Occipital lobe (tissue), 1 donor: ENCODE measurements at regions not wholly inside any gene's neighbourhood (a gene's known extent, or its start where the extent isn't known, plus 50 kb on each side); places are given as distances from the start of the nearest gene placed in this dataset.
A peak's percentile ranks its signal among the peaks of the same experiment; 100 is the strongest.

Experiments used
- DNase-seq: peaks from one replicate; lab custom pipeline; 2025; lab: John Stamatoyannopoulos, UW

DNA sequence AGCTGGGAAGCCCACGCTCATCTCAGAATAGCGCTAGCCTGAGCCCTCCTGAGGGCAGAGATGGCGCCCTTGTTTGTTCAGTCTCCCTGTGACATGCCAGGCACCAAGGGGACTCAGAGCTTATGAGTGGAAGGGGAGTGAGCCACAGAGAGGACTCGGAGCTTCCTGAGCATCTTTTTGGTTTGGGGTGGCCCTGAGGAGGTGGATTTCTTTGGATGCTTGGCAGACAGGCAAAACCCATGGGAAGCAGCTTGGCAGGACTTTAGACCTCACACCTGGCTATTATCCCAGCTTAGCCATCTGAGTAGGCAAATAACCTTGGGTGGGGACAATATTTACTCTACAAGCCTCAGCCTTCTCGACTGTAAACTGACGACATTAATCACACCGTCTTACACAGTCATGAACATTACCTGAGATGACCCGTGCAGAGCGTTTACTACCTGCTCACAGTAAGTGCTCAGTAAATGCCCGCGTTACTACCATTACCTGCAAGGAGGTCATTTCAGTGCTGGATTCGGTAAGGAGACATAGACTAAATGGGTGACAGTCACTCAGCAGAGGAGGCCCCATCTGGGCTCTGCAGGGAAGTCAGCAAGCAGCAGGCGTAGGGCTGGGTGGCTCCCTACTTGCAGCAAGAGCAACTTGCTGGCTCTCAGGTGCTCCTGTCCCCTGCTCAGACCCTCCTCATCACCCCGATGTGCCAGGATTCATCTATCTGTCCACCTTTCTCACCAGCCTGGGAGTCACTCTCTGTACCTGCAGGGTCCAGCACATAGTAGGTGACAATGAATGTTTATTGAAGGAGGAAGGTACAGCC is 54.9 kb downstream of the KLHDC7A start:
- no peak for DNase-seq

- DNase-seq = no peak
Observed at GRCh38 chr1:18536356-18536755, 55.6 kb downstream of the KLHDC7A start.

DNA sequence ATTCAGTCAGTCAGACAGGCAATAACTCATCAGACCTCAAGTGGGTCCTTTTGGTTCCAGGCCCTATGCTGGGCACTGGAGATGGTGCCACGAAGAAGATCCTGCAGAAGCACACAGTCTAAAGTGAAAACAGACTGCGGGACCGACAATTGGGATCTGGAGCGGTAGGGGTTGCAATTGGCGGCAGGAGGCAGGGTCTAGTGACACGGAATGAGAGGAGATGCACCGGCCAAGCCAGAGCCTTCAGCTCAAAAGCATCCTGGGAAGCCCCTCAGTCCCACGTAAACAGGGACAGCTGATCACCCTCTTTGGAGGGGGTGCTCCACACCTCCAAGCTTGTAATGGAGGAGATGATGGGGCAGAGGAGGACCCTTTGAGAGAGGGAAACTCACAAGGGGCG is 56.2 kb downstream of the KLHDC7A start:
- DNase-seq = no peak

DNA sequence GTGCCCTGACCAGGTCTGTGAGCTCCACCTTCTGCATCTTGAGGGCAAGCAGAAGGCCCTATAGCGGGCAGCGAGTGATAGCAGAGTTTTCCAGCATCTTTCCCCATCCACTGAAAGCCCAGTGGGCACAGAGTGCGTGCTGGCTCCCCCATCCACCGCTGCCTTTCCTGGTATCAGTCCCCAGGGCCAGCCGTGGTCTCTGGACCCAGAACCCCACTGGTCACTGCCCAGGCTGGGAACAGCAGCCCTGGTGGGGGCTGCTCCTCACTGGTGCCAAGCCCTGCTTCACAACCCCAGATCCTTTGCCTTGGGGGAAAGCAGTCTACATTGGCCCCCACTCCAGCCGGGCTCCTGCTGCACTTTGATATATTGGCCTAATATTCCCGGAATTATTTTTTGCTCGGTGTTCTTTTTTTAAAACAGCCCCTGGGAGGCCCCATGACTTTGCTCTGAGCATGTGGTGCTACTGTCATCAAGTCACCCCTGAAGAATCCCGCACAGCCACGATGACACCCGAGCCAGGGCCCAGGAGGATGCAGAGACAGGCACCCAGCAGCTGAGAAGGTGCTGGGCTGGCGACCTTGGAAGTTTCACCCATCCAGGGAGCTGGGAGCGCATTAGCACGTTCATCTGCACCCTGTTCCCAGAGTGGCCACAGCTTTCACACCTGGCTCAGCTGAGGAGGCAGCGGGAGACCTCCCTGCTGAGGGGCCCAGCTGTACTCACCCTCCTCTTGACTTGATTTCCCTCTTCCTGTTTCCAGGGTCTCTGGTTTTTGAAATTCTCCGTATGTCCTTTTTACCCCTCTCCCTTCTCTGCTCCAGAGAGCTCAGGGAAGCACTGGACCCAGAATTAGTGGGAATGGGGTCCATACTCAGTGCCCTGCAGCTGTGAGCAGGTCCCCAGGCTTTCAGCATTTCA is 56.9 kb downstream of the KLHDC7A start:
- no peak for DNase-seq

GRCh38 chr1:18539171-18539570 is 58.4 kb downstream of the KLHDC7A start:
- no peak for DNase-seq

DNA sequence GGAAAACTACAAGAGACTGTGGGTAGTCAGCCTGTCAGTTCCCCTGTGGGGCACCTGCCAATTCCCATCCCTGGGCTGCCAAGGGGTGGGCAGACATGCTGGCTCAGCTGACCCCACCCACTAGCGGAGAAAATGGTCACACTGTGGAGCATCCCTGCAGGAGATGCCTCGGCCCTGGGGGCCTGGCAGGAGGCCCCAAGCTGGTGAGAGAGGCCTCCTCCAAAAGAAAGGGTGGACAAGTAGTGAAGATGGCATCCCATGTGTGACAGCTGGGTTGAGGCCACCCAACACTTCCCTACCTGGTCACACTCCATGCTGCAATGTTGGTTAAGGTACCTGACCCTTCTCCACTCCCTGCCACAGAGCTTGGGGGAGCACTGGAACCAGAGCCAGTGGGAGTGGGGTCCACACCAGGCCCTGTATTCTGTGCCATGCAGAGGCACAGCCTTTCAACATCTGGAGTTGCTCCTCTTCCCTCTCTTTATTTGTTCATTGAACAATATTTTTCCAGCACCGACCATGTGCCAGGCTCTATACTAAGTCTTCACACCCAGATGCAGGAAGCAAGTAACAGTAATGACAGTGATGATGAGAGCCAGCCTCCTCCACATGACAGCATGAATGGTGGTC is 59.5 kb downstream of the KLHDC7A start:
- no peak for DNase-seq

- DNase-seq = no peak
Observed at GRCh38 chr1:18541046-18541795, 60.5 kb downstream of the KLHDC7A start.

DNA sequence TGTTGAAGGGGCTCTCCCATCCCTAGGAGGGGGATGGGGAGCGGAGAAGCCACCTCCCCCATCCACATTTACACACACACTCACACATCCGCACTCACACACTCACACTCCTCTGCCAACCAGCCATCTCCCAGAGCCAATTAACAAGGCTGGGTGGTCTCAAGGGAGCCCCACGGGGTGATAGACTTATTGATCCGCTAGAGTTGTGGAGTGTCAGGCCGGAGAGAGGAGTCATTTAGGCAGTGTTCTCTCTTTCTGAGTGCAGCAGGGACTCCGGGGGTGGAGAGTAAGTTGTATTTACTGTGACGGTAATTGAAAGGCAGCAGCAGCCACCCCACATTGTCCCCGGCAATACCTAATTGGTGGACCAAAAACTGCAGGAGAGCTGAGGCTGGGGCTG is 61.6 kb downstream of the KLHDC7A start:
- no peak for DNase-seq

DNA sequence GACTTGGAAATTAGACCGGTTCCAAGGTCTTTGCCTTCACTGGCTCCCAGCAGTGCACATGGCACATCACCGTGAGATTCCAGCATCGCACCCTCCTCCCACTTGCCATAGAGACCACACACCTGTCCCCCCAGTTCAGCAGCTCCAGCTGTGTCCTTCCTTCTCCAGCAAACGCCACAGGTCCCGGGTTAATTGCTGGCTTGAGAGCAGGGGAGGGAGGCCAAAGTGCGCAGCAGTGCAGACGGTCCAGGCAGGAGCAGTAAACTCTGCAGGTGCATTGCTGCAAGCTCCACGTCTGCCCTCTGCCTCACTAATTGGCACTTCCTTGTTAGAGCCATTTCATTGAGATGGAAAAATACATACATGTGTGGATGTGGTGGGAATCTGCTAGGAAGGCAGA is 65.3 kb downstream of the KLHDC7A start:
- no peak for DNase-seq

GRCh38 chr1:18547460-18547859 is 66.7 kb downstream of the KLHDC7A start:
- no peak for DNase-seq

GRCh38 chr1:18548643-18549042 is 67.9 kb downstream of the KLHDC7A start:
- no peak for DNase-seq

DNA sequence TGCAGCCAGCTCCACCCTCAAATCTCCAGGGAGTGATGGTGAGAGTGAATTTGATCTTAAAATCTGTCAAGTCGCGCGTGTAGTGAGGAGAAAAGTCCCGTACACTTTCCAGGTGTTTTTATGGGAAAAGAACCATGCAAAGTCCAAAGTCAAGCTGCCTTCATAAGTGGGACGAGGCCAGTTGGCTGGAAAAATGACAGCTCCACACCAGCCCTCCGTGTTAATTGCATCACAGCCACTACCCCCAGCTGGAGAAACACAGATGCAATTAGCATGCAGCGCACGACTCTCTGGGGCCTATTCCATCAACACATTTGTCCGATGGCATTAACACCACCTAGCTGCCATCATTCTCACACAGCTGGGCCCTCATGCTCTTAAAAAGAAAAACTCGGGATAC is 68.4 kb downstream of the KLHDC7A start:
- DNase-seq = no peak

- DNase-seq = no peak
Observed at GRCh38 chr1:18549906-18550305, 69.2 kb downstream of the KLHDC7A start.

DNA sequence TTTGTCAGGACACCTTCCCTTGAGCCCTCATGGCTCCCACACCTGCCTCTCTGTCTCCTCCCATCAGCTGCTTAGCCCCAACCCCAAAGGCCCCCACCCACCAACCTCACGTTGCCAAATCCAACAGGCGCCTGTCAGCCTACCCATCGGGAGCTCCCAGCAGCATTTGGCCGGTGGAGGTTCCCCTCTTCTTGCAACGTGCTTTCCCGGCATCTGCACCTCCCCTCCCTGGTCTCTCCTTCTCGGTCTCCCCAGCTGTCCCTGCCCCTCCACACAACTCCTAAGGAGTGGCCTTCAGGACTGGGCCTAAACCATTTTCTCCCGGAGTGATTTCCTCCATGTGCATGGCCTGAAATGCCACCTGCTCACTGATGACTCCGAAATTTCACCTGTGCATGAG is 71.9 kb downstream of the KLHDC7A start:
- no peak for DNase-seq

DNA sequence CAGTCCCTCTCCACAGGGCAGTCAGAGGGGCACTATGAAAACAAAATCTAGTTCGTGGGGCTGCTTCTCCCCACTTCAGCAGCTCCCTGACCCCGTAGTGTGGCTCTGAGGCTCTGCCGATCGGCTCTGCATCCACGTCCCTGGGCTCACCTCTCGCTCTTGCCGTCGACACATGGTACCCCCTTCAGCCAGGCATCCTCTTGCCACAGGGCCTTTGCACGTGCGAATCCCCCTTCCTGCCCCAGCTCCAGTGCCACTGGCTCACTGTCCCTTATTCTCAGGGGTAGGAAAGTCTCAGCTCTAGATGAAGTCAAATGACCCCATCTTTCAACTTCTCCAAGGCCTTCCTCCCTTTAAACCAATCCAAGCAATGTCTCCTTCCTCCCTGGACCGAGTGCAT is 72.7 kb downstream of the KLHDC7A start:
- DNase-seq = no peak

DNA sequence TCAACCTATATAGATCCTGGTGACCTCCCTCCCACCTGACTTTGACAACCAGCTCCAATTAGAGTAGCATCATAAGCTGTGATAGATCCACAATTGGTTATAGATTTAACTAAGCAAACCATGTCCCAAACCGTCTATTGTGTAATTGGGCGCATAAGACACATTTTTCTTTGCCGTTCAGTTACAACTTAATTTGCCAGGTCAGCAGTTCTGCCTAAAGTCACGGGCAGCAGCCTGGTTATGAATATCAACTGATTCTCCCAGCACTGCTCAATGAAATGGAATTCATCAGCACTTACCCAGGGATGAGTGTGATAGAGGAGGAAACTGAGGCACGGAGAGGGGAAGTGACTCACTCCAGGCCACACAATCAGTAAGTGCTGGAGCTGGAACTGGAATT is 73.4 kb downstream of the KLHDC7A start:
- no peak for DNase-seq

DNA sequence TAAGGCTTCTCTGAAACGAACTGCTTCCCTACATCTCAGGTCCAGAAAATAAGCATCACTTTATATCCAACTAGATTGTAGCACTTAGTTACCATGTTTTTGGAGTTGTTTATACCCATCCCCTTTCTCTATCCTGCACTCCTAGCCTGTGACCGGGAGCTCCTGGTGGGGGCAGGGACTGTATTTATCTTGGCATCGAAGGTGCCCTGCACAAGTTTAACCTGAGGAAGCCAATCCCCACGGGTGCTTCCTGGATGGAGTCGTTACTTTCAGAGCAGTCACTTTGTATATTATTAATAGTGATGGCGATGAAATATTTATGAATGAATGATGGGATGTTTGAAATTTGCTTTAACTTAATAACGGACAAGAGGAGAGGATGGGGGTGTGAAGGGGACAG is 73.9 kb downstream of the KLHDC7A start:
- no peak for DNase-seq

DNA sequence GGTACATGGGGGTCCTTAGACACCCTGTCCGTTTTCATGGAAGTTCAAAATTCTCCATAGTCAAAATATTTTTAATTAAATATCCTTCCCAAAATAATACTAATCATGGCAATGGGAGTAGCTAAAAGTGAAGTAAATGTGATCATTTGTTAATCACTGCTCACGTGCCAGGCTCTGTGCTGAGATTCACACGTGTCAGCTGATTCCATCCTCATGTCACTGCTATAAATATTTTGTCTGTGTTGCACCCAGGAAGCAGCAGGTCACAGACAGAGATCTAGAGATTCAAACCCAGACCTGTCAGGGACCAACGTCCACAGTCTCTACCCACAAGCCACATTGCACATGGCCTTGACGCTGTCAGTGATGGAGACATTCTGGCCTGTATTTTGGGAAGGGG is 74.3 kb downstream of the KLHDC7A start:
- DNase-seq = no peak

GRCh38 chr1:18556364-18556763 is 74.3 kb upstream of the PAX7 start:
- DNase-seq = no peak

GRCh38 chr1:18557621-18558465 is 72.8 kb upstream of the PAX7 start:
- DNase-seq = peak; percentile 66

- DNase-seq = no peak
Observed at GRCh38 chr1:18560692-18561091, 70.0 kb upstream of the PAX7 start.
